ENCODE measurements at regions not wholly inside any gene's neighbourhood (a gene's known extent, or its start where the extent isn't known, plus 50 kb on each side); places are given as distances from the start of the nearest gene placed in this dataset.

DNA sequence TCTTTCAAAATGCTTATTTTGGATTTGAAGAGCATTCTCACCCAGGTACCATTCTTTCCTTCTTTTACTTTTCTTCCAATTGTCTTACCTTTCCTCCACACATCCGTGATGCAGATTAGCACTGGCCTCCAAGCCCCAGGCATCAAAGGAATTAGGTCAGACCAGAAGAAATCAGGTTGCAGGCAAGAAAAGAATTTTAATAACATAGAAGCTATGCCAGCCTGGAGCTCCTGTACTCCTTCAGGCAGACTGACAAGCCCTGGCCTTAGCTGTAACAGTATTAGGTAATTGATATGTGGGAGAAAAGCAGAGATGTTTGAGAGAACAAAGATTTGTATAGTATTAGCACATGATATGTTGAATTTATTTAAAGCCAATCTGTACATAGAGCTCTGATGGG, 390.4 kb upstream of the ADGRL2 start:
- in situ Hi-C loops (cut with MboI; ENCODE audit: low sequenced_read_pairs, unreplicated experiment) = no loop called here
- TF ChIP-seq, protein P1, sequence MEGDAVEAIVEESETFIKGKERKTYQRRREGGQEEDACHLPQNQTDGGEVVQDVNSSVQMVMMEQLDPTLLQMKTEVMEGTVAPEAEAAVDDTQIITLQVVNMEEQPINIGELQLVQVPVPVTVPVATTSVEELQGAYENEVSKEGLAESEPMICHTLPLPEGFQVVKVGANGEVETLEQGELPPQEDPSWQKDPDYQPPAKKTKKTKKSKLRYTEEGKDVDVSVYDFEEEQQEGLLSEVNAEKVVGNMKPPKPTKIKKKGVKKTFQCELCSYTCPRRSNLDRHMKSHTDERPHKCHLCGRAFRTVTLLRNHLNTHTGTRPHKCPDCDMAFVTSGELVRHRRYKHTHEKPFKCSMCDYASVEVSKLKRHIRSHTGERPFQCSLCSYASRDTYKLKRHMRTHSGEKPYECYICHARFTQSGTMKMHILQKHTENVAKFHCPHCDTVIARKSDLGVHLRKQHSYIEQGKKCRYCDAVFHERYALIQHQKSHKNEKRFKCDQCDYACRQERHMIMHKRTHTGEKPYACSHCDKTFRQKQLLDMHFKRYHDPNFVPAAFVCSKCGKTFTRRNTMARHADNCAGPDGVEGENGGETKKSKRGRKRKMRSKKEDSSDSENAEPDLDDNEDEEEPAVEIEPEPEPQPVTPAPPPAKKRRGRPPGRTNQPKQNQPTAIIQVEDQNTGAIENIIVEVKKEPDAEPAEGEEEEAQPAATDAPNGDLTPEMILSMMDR (IDR thresholded peaks at IDR 0.05; ENCODE audit: borderline replicate concordance, control extremely low read depth, extremely low read depth, insufficient read depth, missing control alignments) = no peak
- no peak for DNase-seq (ENCODE audit: low spot score)

DNA sequence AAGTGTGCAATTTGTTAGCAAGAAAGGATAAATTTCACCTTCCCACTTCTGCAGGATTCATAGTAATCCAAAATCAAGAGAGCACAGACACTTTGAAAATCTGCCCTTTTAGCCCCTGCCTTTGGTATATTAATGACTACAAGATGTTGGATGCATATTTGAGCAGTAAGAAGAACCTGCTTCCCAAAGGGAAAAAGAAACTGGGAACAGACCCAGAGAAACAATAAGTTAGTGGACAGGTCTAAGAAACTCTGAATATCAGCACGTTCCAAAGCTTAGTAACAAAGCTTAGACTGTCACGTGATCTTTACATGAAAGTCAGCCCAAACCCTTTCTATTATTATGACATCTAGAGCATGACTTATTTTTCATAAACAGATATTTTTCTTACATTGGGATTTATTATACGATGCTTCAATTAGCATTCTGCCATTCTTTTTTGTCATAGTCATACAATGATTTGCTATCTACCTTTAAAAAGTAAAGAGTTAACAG, 390.9 kb upstream of the ADGRL2 start:
- in situ Hi-C loops (cut with MboI; ENCODE audit: low sequenced_read_pairs, unreplicated experiment) = no loop called here
- DNase-seq (ENCODE audit: low spot score) = no peak
- TF ChIP-seq, protein P1 (IDR thresholded peaks at IDR 0.05; ENCODE audit: borderline replicate concordance, control extremely low read depth, extremely low read depth, insufficient read depth, missing control alignments) = no peak

DNA sequence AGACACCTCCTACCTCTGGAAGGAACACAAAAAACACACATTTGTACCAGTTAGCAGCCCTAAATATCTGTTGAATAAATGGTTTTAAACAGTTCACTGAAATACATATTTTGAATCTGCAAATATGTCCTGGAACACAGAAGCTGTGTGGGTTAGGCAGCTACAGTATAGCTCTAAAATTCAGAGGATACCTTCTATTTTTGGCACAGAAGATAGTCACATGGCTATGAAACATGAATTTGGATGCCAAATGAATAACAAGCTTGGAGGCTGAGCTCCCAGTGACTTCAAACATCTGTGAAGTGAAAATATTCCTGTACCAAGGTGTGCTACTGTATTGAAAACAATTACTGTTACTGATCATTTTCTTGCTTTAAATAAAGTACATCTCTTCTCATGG, 391.5 kb upstream of the ADGRL2 start:
- no peak for DNase-seq (ENCODE audit: low spot score)
- in situ Hi-C loops (cut with MboI; ENCODE audit: low sequenced_read_pairs, unreplicated experiment) = no loop called here
- TF ChIP-seq, protein P1 (IDR thresholded peaks at IDR 0.05; ENCODE audit: borderline replicate concordance, control extremely low read depth, extremely low read depth, insufficient read depth, missing control alignments) = no peak

DNA sequence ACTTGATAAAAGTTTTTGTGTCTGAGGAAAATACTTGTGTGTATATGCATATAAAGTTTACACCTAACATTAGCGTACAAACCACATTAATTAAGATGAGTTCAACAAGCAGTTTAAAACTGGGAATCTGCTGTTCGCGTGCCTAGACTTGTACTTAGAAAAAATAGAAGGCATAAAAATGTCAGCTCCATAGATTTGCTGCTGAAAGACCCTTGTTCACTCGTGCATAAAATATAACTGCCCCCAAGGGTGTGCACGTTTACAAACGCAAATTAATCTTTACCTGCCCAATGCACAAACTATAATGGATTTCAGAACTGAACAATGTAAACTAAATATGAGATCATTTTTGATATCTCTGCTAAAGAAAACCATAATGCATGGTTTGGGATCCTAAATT, 392.3 kb upstream of the ADGRL2 start:
- TF ChIP-seq, protein P1 (IDR thresholded peaks at IDR 0.05; ENCODE audit: borderline replicate concordance, control extremely low read depth, extremely low read depth, insufficient read depth, missing control alignments) = no peak
- no peak for DNase-seq (ENCODE audit: low spot score)
- in situ Hi-C loops (cut with MboI; ENCODE audit: low sequenced_read_pairs, unreplicated experiment) = no loop called here

DNA sequence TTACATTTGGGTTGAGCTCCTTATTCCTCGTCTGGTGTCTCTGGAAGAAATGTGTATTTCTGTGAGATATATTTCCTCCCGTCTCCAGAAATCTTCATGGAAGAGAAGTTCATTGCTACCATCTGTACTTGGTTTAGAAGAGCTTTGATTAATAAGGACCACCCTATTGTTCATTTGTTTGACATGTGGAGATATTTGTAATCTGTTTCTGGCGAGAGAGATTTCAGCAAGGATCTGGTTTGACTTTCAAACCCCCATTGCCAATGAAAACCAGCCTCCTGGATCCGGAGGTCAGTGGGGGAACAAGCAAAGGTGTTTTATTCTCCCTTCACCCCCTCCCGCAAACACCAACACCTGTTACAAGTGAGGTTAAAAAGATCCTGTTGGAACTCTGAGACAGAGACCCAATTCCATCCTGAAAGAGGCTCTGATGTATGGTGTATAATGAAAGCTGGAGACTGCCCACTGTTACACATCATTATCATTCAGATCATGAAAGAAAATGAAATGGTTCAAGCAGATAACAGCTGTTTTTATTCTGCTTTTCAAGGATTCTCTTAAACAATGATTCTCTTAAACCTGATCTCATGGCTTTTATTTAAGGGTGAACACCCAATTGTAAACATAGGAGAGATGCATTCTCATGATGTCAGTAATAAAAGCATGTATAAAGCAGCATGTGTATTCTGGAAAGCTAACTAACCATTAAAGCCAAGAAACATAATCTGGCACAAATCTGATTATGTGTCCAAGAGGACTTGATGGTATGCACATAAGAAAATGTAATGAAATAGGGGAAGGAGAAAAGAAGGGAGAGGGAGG, 393.5 kb upstream of the ADGRL2 start:
- in situ Hi-C loops (cut with MboI; ENCODE audit: low sequenced_read_pairs, unreplicated experiment) = no loop called here
- TF ChIP-seq, protein P1 (IDR thresholded peaks at IDR 0.05; ENCODE audit: borderline replicate concordance, control extremely low read depth, extremely low read depth, insufficient read depth, missing control alignments) = no peak
- no peak for DNase-seq (ENCODE audit: low spot score)

DNA sequence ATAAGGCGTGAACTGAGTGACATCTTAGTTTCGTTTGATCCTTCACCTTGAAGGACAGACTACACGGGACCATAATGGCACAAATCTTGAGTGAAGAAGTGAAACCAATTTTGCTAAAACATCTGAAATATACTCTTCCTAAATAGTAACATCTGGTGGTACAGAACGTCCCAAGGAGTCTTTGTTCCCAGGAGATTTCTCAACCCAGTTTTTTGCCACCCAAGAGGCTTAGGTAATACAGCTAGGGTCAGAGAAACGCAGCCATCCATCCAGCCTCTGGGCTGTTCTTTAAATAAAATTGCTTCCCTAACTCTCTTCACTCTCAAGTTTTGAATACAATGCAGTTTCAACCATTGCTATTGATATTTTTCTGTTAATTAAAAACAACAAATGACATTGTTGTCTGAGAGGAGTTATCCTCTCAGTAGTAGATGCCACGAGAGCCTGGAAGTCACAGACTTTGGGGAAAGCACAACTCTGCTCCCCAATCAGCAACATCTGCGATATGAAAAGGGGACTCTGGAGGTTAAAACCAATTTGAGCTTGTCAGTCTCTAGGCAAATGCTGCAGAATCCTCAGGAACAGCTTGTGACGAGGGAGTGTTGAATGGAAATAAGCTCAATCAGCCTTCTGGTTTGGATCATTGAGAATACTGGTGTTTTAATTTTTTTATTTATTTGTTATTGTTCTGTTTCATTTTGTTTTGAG, 394.3 kb upstream of the ADGRL2 start:
- in situ Hi-C loops (cut with MboI; ENCODE audit: low sequenced_read_pairs, unreplicated experiment) = no loop called here
- TF ChIP-seq, protein P1 (IDR thresholded peaks at IDR 0.05; ENCODE audit: borderline replicate concordance, control extremely low read depth, extremely low read depth, insufficient read depth, missing control alignments) = no peak
- no peak for DNase-seq (ENCODE audit: low spot score)
